ENCODE measurements at regions not wholly inside any gene's neighbourhood (a gene's known extent, or its start where the extent isn't known, plus 50 kb on each side); places are given as distances from the start of the nearest gene placed in this dataset.

GRCh38 chr1:30319765-30320580, 403.4 kb downstream of the MATN1 start:
- Histone ChIP-seq H3K27me3 (ENCODE audit: insufficient read depth, low read depth) (no peaks in the 10 kb centered on the region; the same call in 1 of the 2 replicates), H2AFZ (ENCODE audit: low read depth) (no peak overlapping the region), H3K4me3 (IDR thresholded peaks at IDR 0.05; ENCODE audit: insufficient read depth, low read depth, low read length) (no peak overlapping the region), H3K4me1 (ENCODE audit: low read depth, poor library complexity, severe bottlenecking) (no peaks in the 10 kb centered on the region), H4K20me1 (ENCODE audit: insufficient read depth) (no peaks in the 10 kb centered on the region), H3K27ac (no peak overlapping the region), H3K4me2 (no peak overlapping the region), H3K36me3 (ENCODE audit: insufficient read depth) (no peaks in the 10 kb centered on the region), H3K9ac (no peak overlapping the region), H3K79me2 (ENCODE audit: insufficient read depth, low read depth) (no peaks in the 10 kb centered on the region)
- TF ChIP-seq CTCF (conservative IDR thresholded peaks at IDR 0.05; ENCODE audit: low read depth, low read length) = no peak

GRCh38 chr1:30318864-30319718, 404.3 kb downstream of the MATN1 start:
- H3K79me2 ChIP-seq (ENCODE audit: insufficient read depth, low read depth) = no peaks in the 10 kb centered on the region
- H4K20me1 ChIP-seq (ENCODE audit: insufficient read depth) = no peaks in the 10 kb centered on the region
- no peak for TF ChIP-seq CTCF (conservative IDR thresholded peaks at IDR 0.05; ENCODE audit: low read depth, low read length)
- H2AFZ ChIP-seq (ENCODE audit: low read depth) = no peak overlapping the region
- H3K4me1 ChIP-seq (ENCODE audit: low read depth, poor library complexity, severe bottlenecking) = no peaks in the 10 kb centered on the region
- H3K27ac ChIP-seq = no peak overlapping the region
- no peaks in the 10 kb centered on the region; the same call in 1 of the 2 replicates for H3K27me3 ChIP-seq (ENCODE audit: insufficient read depth, low read depth)
- H3K4me2 ChIP-seq = no peak overlapping the region
- no peak overlapping the region for H3K4me3 ChIP-seq (IDR thresholded peaks at IDR 0.05; ENCODE audit: insufficient read depth, low read depth, low read length)
- no peaks in the 10 kb centered on the region for H3K36me3 ChIP-seq (ENCODE audit: insufficient read depth)
- H3K9ac ChIP-seq = no peak overlapping the region

- TF ChIP-seq CTCF (conservative IDR thresholded peaks at IDR 0.05; ENCODE audit: low read depth, low read length) = no peak
- H2AFZ ChIP-seq (ENCODE audit: low read depth) = no peak overlapping the region
- no peaks in the 10 kb centered on the region for H3K4me1 ChIP-seq (ENCODE audit: low read depth, poor library complexity, severe bottlenecking)
- H3K27me3 ChIP-seq (ENCODE audit: insufficient read depth, low read depth) = no peaks in the 10 kb centered on the region; the same call in 1 of the 2 replicates
- no peak overlapping the region for H3K4me2 ChIP-seq
- H3K9ac ChIP-seq = no peak overlapping the region
- H3K79me2 ChIP-seq (ENCODE audit: insufficient read depth, low read depth) = no peaks in the 10 kb centered on the region
- no peaks in the 10 kb centered on the region for H4K20me1 ChIP-seq (ENCODE audit: insufficient read depth)
- no peaks in the 10 kb centered on the region for H3K36me3 ChIP-seq (ENCODE audit: insufficient read depth)
- H3K27ac ChIP-seq = no peak overlapping the region
- H3K4me3 ChIP-seq (IDR thresholded peaks at IDR 0.05; ENCODE audit: insufficient read depth, low read depth, low read length) = no peak overlapping the region
Measured at GRCh38 chr1:30318413-30318812, 405.0 kb downstream of the MATN1 start.

- no peak overlapping the region for H3K4me2 ChIP-seq
- H2AFZ ChIP-seq (ENCODE audit: low read depth) = no peak overlapping the region
- no peaks in the 10 kb centered on the region; the same call in 1 of the 2 replicates for H3K27me3 ChIP-seq (ENCODE audit: insufficient read depth, low read depth)
- no peaks in the 10 kb centered on the region for H3K36me3 ChIP-seq (ENCODE audit: insufficient read depth)
- H3K27ac ChIP-seq = no peak overlapping the region
- no peaks in the 10 kb centered on the region for H3K79me2 ChIP-seq (ENCODE audit: insufficient read depth, low read depth)
- H3K4me1 ChIP-seq (ENCODE audit: low read depth, poor library complexity, severe bottlenecking) = no peaks in the 10 kb centered on the region
- H4K20me1 ChIP-seq (ENCODE audit: insufficient read depth) = no peaks in the 10 kb centered on the region
- no peak overlapping the region for H3K9ac ChIP-seq
- H3K4me3 ChIP-seq (IDR thresholded peaks at IDR 0.05; ENCODE audit: insufficient read depth, low read depth, low read length) = no peak overlapping the region
- no peak for TF ChIP-seq CTCF (conservative IDR thresholded peaks at IDR 0.05; ENCODE audit: low read depth, low read length)
Measured at GRCh38 chr1:30317921-30318320, 405.5 kb downstream of the MATN1 start.

All from KMS-11 (cell line).